ENCODE measurements at regions not wholly inside any gene's neighbourhood (a gene's known extent, or its start where the extent isn't known, plus 50 kb on each side); places are given as distances from the start of the nearest gene placed in this dataset.

DNA sequence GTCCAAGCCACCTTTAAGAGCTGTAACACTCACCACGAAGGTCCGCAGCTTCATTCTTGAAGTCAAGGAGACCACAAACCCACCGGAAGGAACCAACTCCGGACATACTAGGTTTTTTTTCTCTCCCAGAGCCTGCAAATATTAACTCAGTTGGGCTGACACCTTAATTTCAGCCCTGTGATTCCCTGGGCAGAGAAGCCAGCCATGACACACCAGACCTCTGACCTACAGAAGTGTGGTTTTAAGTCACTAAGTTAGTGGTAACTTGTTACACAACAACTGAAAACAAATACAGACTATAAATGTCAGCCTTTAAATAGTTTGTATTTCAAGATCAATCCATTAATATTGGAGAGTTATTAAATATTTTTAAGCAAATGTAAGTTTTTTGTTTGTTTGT lies 855.1 kb downstream of the TMEM182 start:
- H3K4me3 ChIP-seq (ENCODE audit: low read depth, low read length): no peak overlapping the region
- TF ChIP-seq, protein P1, sequence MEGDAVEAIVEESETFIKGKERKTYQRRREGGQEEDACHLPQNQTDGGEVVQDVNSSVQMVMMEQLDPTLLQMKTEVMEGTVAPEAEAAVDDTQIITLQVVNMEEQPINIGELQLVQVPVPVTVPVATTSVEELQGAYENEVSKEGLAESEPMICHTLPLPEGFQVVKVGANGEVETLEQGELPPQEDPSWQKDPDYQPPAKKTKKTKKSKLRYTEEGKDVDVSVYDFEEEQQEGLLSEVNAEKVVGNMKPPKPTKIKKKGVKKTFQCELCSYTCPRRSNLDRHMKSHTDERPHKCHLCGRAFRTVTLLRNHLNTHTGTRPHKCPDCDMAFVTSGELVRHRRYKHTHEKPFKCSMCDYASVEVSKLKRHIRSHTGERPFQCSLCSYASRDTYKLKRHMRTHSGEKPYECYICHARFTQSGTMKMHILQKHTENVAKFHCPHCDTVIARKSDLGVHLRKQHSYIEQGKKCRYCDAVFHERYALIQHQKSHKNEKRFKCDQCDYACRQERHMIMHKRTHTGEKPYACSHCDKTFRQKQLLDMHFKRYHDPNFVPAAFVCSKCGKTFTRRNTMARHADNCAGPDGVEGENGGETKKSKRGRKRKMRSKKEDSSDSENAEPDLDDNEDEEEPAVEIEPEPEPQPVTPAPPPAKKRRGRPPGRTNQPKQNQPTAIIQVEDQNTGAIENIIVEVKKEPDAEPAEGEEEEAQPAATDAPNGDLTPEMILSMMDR (IDR thresholded peaks at IDR 0.05; ENCODE audit: low read depth, low read length, missing control alignments): no peak
- DNase-seq (ENCODE audit: low read depth): no peak
- in situ Hi-C loops (cut with HindIII; ENCODE audit: low sequenced_read_pairs): no loop called here

DNA sequence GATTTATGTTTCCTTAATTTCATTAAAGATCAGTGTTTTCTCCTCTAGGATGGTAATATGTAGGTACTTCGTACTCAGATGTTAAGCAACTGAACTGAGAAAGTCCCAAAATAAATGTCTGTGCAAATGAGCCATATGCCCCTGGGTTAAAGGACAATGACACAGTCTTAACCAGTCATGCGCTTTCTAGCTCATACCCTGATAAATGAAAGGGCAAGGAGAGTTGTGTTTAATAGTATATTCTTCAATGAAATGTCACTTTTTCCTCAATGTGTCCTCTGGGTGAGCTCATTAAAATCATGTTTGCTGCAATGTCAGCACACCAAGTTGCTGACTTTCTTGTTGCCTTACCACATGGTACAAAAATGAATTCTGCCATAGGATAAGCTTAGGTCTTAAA lies 856.3 kb downstream of the TMEM182 start:
- TF ChIP-seq, protein P1 (IDR thresholded peaks at IDR 0.05; ENCODE audit: low read depth, low read length, missing control alignments): no peak
- in situ Hi-C loops (cut with HindIII; ENCODE audit: low sequenced_read_pairs): no loop called here
- no peak overlapping the region for H3K4me3 ChIP-seq (ENCODE audit: low read depth, low read length)
- no peak for DNase-seq (ENCODE audit: low read depth)

DNA sequence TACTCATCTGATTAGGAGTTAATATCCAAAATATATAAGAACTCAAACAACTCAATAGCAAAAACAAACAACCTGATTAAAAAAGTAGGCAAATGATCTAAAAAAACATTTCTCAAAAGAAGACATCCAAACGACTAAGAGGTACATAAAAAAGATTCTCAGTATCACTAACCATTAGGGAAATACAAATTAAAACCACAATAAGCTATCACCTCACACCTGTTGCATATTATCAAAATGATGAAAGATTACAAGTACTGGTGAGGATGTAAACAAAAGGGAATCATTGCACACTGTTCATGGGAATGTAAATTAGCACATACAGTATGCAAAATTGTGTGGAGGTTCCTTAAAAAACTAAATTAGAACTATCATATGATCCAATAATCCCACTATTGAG lies 865.5 kb downstream of the TMEM182 start:
- DNase-seq (ENCODE audit: low read depth): no peak
- in situ Hi-C loops (cut with HindIII; ENCODE audit: low sequenced_read_pairs): no loop called here
- TF ChIP-seq, protein P1 (IDR thresholded peaks at IDR 0.05; ENCODE audit: low read depth, low read length, missing control alignments): no peak
- no peak overlapping the region for H3K4me3 ChIP-seq (ENCODE audit: low read depth, low read length)

DNA sequence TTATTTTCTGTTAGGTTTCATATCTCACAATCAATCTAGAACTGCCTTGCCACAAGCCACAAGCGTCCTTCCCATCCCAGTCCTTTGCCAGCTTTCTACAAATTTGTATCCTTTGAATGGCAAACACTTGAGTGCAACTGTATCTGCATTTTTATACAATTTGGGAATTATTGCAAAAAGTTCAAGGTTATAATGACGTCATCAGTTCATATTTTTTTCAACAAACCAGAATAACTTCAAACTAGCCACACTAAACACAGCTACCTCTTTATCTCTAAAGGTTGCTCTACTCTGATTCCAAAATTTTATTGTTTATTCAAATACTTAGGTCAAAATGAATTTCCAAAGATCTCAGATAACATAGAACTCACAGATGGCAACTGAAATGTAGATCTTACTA lies 877.1 kb downstream of the TMEM182 start:
- in situ Hi-C loops (cut with HindIII; ENCODE audit: low sequenced_read_pairs): no loop called here
- TF ChIP-seq, protein P1 (IDR thresholded peaks at IDR 0.05; ENCODE audit: low read depth, low read length, missing control alignments): no peak

DNA sequence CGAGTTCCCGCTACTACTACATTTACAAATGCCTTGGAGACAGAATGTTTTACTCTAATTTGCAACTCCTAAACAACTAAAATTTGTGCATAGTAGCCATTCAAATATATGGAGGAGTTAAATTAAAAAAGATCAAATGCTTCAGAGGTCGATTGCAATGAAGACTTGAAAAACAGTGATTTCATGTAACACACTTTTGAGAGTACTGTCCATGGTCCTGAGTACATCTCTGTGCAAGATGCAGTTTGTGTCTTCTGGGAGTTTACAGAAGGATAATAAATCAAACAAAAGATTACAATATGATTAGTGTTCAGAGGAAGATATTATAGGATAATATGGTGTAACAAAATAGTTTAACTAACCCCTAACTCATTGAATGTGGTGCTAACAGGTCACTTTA lies 894.7 kb downstream of the TMEM182 start:
- DNase-seq (ENCODE audit: low read depth): peak; percentile 16
- in situ Hi-C loops (cut with HindIII; ENCODE audit: low sequenced_read_pairs): no loop called here
- TF ChIP-seq, protein P1 (IDR thresholded peaks at IDR 0.05; ENCODE audit: low read depth, low read length, missing control alignments): no peak
- H3K4me3 ChIP-seq (ENCODE audit: low read depth, low read length): no peak overlapping the region

More for the DNA sequence above, 877.1 kb downstream of the TMEM182 start:
- DNase-seq (ENCODE audit: low read depth): no peak
- no peak overlapping the region for H3K4me3 ChIP-seq (ENCODE audit: low read depth, low read length)

GRCh38 chr2:103660519-103660918 lies 898.7 kb downstream of the TMEM182 start:
- no peak for DNase-seq (ENCODE audit: low read depth)
- in situ Hi-C loops (cut with HindIII; ENCODE audit: low sequenced_read_pairs): no loop called here
- H3K4me3 ChIP-seq (ENCODE audit: low read depth, low read length): no peak overlapping the region
- TF ChIP-seq, protein P1 (IDR thresholded peaks at IDR 0.05; ENCODE audit: low read depth, low read length, missing control alignments): no peak

DNA sequence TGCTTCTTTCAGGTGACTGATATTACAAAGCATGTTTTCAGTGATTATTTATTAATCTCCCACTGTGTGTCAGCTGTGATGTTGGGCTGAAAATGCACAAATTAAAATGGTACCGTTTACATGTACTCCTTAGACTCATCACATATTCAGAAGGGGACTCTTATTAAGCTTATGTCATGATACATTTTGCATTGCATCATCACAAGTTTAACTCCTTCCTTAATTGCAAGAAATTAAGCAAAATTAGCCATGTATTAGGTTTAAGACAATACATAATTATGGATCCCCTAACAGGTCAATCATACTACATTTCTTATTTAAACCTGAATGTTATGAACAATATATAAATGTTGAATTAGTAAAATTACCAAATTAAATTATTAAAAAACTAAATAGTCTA lies 899.1 kb downstream of the TMEM182 start:
- in situ Hi-C loops (cut with HindIII; ENCODE audit: low sequenced_read_pairs): no loop called here
- no peak overlapping the region for H3K4me3 ChIP-seq (ENCODE audit: low read depth, low read length)
- TF ChIP-seq, protein P1 (IDR thresholded peaks at IDR 0.05; ENCODE audit: low read depth, low read length, missing control alignments): no peak
- DNase-seq (ENCODE audit: low read depth): no peak
